NCI-H2196 (cell line): ENCODE measurements at regions not wholly inside any gene's neighbourhood (a gene's known extent, or its start where the extent isn't known, plus 50 kb on each side); places are given as distances from the start of the nearest gene placed in this dataset.
A peak's percentile ranks its signal among the peaks of the same experiment; 100 is the strongest.

Experiments used
- DNase-seq: peaks from one replicate; lab custom pipeline; 2025; ENCODE audit not compliant: unreplicated experiment; lab: John Stamatoyannopoulos, UW

- no peak for DNase-seq
Measured at GRCh38 chr1:221897321-221897721, 155.4 kb upstream of the DUSP10 start.

- no peak for DNase-seq
Measured at GRCh38 chr1:221892301-221892830, 150.5 kb upstream of the DUSP10 start.

- no peak for DNase-seq
Measured at GRCh38 chr1:221891708-221892107, 149.8 kb upstream of the DUSP10 start.

GRCh38 chr1:221888801-221889200, 146.9 kb upstream of the DUSP10 start:
- DNase-seq, result no peak

DNA sequence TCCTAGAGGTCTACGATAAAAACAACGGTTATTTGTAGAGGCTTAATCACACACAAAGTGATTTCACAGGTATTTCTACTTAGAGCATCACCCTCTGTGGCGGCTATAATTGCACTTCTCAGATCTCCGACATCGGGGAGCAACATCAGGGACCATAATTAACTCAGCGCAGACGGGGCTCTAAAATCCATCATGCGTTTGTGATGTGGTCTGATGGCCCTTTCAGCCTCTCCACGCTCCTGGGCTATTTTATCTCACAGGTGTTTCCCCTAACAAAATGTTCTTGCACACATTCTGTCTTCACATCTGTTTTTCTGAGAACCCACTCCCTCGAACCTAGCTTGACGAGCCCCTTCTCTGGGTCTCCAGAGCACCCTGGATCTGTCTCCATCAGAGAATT, 146.3 kb upstream of the DUSP10 start:
- no peak for DNase-seq

DNA sequence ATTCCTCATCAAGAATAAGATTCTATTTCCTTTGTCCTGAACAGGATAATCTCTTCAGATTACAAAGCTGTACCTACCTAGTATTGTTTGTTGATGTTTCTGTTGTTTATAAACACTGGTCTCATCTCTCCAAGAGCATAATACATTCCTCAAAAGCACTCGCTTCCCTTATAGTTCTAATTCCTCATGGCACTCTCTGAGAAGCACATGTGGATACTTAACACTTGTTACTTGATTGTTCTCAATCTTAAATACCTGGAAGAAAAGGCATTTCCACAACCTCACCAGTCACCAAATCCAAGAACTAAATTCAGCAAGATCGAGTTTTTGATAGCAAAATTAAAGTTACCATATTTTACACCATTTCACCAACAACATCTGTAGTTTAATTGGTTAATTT, 145.9 kb upstream of the DUSP10 start:
- no peak for DNase-seq

- DNase-seq, result no peak
Measured at GRCh38 chr1:221887415-221887746, 145.5 kb upstream of the DUSP10 start.

DNA sequence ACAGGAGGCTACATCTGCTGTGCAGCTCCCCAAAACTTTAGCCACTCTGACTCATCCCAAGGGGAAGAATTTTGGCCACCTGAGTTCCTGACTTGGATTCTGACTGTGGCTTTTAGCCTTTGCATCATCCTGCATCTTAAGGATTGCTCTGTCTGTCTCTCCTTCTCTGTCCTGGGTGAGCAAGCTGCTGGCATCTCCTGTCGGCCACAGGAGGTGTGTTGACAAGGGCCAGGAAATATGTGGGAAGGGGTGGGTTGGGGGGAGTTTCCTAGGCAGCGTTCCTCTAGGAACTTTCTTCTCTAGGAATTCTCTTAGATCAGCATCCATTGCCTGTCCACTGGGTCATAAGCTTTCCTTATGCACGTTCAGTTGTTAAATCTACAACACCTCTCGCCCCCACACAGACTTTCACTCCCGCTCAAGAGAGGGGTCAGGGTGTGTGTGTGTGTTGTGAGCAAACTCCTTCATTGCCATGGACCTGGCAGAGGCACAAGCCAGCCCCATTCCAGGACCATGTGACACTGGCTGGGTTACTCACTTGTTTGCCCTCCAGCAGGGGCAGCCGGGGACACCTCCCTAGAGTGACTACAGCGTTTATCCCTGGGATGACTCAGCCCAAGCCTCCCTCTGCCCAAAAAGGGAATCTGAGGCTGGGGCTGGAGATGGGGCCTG, 145.0 kb upstream of the DUSP10 start:
- peak; percentile 4 for DNase-seq

DNA sequence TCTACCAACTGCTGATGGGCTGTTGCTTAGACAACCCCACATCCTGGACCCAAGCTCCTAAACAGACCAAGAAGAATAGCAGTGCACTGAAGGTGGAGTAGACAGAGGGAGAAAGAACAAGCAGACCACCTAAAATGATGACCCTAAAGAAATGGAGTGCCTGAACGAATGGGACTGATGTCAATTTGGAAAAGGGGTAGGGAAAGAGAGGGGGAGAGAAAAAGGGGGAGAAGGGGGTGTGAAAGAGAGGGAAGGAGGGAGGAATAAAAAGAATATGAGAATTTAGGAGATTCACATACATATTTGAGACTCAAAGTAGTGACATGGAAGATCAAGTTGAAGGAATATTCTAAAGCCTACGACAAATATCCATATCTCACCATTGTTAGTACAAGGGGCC, 144.4 kb upstream of the DUSP10 start:
- DNase-seq, result no peak

DNA sequence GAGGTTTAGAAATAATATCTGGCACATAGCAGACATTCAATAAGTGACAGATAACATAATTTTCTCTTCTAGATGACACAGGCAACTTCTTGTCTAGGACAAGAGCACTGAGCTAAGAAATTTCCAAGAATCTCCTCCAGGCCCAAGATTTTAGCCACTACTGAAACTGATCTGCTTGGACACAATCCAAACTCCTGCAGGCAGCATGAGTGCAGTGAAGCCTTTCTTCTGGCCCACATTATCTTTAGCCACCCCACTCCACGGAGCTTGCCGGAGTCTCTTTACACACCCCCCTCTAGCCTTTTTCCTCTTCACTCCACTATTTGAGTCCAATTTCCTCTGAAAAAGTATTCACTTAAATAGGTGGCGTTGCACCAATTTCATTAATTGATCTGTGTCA, 142.9 kb upstream of the DUSP10 start:
- DNase-seq, result no peak

DNA sequence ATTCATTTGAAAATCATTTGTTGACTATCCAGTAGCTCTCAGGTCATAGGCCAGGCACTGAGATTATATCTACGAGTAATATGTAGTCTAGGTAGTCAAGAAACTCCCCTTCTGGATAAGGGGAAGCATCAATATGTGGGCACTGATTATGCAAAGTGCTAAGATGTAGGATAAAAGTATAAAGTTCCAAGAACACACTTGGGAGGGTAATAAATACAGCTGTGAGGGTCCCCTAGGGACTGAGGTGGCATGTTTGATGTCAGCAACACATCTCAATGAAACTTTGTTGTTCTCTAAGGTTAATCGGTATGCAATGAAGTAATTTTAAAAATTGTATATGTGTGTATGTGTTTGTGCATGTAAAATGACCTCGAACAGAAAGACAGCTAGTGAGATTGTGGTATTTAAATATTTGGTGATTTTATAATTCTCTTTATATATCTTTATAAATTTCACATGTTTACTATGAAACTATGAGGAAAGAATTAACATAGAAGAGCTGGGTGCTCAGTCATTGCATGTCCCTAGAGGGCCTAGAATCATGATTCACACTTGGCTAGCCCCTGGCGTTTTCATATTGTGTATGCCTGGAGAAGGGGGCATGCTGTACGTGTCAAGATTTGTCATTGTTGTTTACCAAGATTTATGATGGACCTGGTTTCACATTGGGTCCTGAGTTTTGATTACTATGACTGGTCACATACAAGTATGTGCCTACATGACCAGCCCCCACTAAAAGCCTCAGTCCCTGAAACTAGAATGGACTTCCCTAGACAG, 140.1 kb upstream of the DUSP10 start:
- no peak for DNase-seq

DNA sequence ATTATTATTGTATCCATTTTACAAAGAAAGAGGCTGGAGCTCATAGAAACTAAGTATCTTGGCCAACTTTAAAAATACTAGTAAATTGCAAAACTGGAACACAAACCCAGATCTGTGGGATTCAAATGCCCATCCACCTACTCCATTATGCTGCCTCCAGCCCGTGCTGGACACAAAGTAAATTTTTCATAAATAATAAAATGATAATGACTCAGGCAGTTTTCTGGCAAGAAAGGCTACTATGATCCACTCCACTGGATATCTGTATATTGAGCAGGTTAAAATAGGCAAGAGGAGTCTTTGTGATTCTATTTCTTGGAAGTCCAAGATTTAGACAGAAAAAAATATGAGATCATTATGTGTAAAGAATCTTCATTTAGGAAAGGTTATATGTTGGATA, 138.3 kb upstream of the DUSP10 start:
- no peak for DNase-seq

GRCh38 chr1:221878134-221878533, 136.2 kb upstream of the DUSP10 start:
- DNase-seq, result no peak

- no peak for DNase-seq
Measured at GRCh38 chr1:221877311-221877710, 135.4 kb upstream of the DUSP10 start.

GRCh38 chr1:221875004-221875330, 133.1 kb upstream of the DUSP10 start:
- DNase-seq, result no peak

- no peak for DNase-seq
Measured at GRCh38 chr1:221874285-221875003, 132.6 kb upstream of the DUSP10 start.

- DNase-seq, result no peak
Measured at GRCh38 chr1:221873673-221874072, 131.8 kb upstream of the DUSP10 start.

- no peak for DNase-seq
Measured at GRCh38 chr1:221871056-221871455, 129.2 kb upstream of the DUSP10 start.

- DNase-seq, result no peak
Measured at GRCh38 chr1:221869779-221870178, 127.9 kb upstream of the DUSP10 start.

- DNase-seq, result no peak
Measured at GRCh38 chr1:221868593-221869303, 126.9 kb upstream of the DUSP10 start.

DNA sequence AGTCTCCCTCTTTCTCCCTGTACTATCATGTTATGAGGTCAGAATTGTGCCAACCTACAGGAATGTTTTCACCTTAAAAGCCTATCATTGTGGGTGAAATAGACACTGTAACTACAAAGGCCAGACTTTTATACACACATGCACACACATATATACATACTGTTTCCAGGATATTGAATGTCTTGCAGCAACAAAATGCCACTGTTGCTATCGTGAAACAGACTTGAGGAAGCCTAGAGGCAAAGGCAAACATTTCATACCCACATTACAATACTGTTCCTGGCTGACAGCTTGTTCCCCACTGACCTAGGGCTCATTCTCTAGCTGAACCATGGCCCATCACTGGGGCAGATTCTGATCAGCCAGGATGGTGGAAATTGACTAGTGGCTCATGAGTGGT, 125.1 kb upstream of the DUSP10 start:
- DNase-seq, result no peak
